Vagina (tissue), 2 donors: ENCODE measurements at regions not wholly inside any gene's neighbourhood (a gene's known extent, or its start where the extent isn't known, plus 50 kb on each side); places are given as distances from the start of the nearest gene placed in this dataset.

Experiments
- POLR2A ChIP-seq, 2 donors: fragments of 450-650 bp; IDR thresholded peaks; one replicate each; pipeline ENCODE4 v1.6.1; 2017; ENCODE audit warnings: antibody characterized with exemption in 2 of 2, mild to moderate bottlenecking in 2 of 2, moderate library complexity in 2 of 2
- POLR2AphosphoS5 ChIP-seq, 2 donors: sonication (generic); formaldehyde crosslinking; IDR thresholded peaks; one replicate each; pipeline ENCODE4 v1.9.0; 2017; ENCODE audit warnings: antibody characterized with exemption in 2 of 2, mild to moderate bottlenecking in 2 of 2, low read depth in 1 of 2; ENCODE audit not compliant: insufficient read depth in 1 of 2
- TF ChIP-seq, protein P1 (sequence below), 3 experiments: fragments of 450-650 bp in 2 of 3; fragments of 200-600 bp in 1 of 3; sonication (generic) in 1 of 3; IDR thresholded peaks; one replicate each; pipeline ENCODE4 v1.5.1; 2017 to 2019; ENCODE audit warnings: antibody characterized with exemption in 3 of 3, mild to moderate bottlenecking in 2 of 3, moderate library complexity in 2 of 3

DNA sequence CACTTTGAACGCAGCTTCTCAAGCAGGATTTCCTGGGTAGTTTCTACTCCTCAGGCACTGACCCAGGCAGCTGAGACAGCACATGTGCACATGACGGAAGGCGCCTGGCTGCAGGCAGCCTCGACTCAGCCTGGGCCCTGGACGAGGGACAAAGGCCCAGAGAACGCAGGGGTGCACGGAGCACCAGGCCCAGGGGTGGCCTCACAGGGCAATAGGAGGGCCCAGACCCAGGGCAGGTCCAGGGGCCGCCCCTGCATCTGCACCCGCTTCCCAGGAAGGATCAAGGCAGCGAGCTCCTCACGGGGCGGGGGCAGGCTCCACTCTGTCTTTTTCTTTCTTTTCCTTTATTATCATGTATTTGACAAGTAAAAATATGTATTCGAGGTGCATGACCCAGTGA lies 208.4 kb downstream of the BRD1 start:
- TF ChIP-seq, protein P1, sequence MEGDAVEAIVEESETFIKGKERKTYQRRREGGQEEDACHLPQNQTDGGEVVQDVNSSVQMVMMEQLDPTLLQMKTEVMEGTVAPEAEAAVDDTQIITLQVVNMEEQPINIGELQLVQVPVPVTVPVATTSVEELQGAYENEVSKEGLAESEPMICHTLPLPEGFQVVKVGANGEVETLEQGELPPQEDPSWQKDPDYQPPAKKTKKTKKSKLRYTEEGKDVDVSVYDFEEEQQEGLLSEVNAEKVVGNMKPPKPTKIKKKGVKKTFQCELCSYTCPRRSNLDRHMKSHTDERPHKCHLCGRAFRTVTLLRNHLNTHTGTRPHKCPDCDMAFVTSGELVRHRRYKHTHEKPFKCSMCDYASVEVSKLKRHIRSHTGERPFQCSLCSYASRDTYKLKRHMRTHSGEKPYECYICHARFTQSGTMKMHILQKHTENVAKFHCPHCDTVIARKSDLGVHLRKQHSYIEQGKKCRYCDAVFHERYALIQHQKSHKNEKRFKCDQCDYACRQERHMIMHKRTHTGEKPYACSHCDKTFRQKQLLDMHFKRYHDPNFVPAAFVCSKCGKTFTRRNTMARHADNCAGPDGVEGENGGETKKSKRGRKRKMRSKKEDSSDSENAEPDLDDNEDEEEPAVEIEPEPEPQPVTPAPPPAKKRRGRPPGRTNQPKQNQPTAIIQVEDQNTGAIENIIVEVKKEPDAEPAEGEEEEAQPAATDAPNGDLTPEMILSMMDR (IDR thresholded peaks at IDR 0.05) = no peak
- no peak for TF ChIP-seq POLR2A (IDR thresholded peaks at IDR 0.05)
- no peak for TF ChIP-seq POLR2AphosphoS5 (IDR thresholded peaks at IDR 0.05; ENCODE audit: insufficient read depth in 1 of 2, low read depth in 1 of 2)
